K562 (cell line): ENCODE measurements at regions not wholly inside any gene's neighbourhood (a gene's known extent, or its start where the extent isn't known, plus 50 kb on each side); places are given as distances from the start of the nearest gene placed in this dataset.

Experiments
- PRMT5 ChIP-seq: sonication (generic); formaldehyde crosslinking; IDR thresholded peaks from 2 replicates; pipeline ENCODE4 v1.5.0; 2020; ENCODE audit warnings: missing genetic modification reagents
- RBM22 ChIP-seq: fragments of 200-400 bp; formaldehyde crosslinking; IDR thresholded peaks from 2 replicates; pipeline ENCODE4 v1.6.1; 2018; ENCODE audit warnings: low read length, low read depth; ENCODE audit not compliant: poor library complexity, severe bottlenecking
- TF ChIP-seq, protein P1 (sequence below), 2 experiments: fragments of 450-650 bp; IDR thresholded peaks; 2 replicates each; pipeline ENCODE4 v1.6.1; 2016; ENCODE audit warnings: mild to moderate bottlenecking in 2 of 2, borderline replicate concordance in 1 of 2, low read depth in 1 of 2, moderate library complexity in 1 of 2

- TF ChIP-seq, protein P1, sequence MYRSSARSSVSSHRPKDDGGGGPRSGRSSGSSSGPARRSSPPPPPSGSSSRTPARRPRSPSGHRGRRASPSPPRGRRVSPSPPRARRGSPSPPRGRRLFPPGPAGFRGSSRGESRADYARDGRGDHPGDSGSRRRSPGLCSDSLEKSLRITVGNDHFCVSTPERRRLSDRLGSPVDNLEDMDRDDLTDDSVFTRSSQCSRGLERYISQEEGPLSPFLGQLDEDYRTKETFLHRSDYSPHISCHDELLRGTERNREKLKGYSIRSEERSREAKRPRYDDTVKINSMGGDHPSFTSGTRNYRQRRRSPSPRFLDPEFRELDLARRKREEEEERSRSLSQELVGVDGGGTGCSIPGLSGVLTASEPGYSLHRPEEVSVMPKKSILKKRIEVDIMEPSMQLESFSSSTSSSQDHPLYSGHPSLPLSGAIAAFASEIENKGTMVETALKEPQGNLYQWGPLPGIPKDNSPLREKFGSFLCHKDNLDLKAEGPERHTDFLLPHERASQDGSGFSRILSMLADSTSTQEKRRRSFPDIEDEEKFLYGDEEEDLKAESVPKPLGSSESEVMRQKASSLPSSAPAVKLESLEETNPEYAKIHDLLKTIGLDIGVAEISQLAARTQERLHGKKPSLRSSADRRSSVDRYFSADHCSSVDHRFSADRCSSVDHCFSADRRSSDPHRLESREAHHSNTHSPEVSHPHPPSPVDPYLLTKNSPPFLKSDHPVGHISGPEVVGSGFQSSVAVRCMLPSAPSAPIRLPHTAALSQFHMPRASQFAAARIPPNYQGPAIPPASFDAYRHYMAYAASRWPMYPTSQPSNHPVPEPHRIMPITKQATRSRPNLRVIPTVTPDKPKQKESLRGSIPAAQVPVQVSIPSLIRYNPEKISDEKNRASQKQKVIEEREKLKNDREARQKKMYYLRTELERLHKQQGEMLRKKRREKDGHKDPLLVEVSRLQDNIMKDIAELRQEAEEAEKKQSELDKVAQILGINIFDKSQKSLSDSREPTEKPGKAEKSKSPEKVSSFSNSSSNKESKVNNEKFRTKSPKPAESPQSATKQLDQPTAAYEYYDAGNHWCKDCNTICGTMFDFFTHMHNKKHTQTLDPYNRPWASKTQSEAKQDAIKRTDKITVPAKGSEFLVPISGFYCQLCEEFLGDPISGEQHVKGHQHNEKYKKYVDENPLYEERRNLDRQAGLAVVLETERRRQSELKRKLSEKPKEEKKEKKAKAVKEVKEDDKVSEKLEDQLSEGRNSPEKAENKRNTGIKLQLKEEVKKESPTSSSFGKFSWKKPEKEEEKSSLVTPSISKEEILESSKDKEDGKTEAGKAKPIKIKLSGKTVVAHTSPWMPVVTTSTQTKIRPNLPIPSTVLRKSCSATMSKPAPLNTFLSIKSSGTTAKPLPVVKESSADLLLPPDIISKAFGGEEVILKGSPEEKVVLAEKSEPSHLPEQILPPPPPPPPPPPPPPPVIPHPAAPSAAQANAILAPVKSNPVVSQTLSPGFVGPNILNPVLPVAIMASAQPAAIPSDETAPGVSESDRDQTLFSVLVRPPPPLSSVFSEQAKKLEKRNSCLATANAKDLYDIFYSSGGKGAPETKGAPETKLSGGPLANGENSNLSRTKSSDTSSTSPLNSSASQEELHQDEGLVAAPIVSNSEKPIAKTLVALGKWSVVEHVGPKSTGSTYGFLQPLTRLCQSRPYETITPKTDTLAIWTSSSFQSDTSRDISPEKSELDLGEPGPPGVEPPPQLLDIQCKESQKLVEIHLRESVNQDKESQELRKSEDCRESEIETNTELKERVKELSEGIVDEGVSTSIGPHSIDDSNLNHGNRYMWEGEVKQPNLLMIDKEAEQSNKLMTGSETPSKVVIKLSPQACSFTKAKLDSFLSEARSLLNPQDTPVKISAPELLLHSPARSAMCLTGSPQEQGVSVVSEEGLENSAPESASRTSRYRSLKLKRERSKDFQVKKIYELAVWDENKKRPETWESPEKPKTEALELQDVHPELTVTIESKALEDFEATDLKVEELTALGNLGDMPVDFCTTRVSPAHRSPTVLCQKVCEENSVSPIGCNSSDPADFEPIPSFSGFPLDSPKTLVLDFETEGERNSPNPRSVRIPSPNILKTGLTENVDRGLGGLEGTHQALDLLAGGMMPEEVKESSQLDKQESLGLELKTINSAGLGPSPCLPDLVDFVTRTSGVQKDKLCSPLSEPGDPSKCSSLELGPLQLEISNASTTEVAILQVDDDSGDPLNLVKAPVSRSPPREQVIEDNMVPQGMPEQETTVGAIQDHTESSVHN (IDR thresholded peaks at IDR 0.05; ENCODE audit: borderline replicate concordance in 1 of 2, low read depth in 1 of 2), result no peak
- TF ChIP-seq PRMT5 (CRISPR knock-in tag), result no peak
- no peak for TF ChIP-seq RBM22
- TF ChIP-seq, all 486 proteins: peak for 0
These were observed 417.9 kb downstream of the RPS24 start (continued) for GRCh38 chr10:78451592-78451991.
